Calu3 (cell line): ENCODE measurements at regions not wholly inside any gene's neighbourhood (a gene's known extent, or its start where the extent isn't known, plus 50 kb on each side); places are given as distances from the start of the nearest gene placed in this dataset.

Source experiments
- BruUV-seq: library from RNA; stranded (reverse); fragments of 400-500 nt; replicated peaks from 2 replicates; lab custom pipeline; 2021; lab: Mats Ljungman, UMichigan
- CTCF ChIA-PET: fragments of 300-600 bp; sonication (Branson Sonifier 250); formaldehyde crosslinking; loops from one replicate; lab custom pipeline; 2022; ENCODE audit warnings: antibody characterized with exemption; lab: Charles Lee
- DNase-seq: peaks from one replicate; pipeline ENCODE4 v3.0.0; 2022
- H3K27ac Mint-ChIP-seq: one replicate; pipeline ENCODE4 v1.8.0; 2022; ENCODE audit warnings: mixed read lengths; ENCODE audit not compliant: unreplicated experiment
- H3K27me3 Mint-ChIP-seq: one replicate; pipeline ENCODE4 v1.8.0; 2022; ENCODE audit warnings: mixed read lengths; ENCODE audit not compliant: unreplicated experiment
- H3K36me3 Mint-ChIP-seq: one replicate; pipeline ENCODE4 v1.8.0; 2022; ENCODE audit warnings: mild to moderate bottlenecking, moderate library complexity, mixed read lengths; ENCODE audit not compliant: insufficient read depth, unreplicated experiment
- H3K4me1 Mint-ChIP-seq: one replicate; pipeline ENCODE4 v1.8.0; 2022; ENCODE audit warnings: mild to moderate bottlenecking, low read depth, mixed read lengths; ENCODE audit not compliant: unreplicated experiment
- H3K4me3 Mint-ChIP-seq: one replicate; pipeline ENCODE4 v1.8.0; 2022; ENCODE audit warnings: mild to moderate bottlenecking, low read depth, moderate library complexity, mixed read lengths; ENCODE audit not compliant: unreplicated experiment
- H3K9me3 Mint-ChIP-seq: one replicate; pipeline ENCODE4 v1.8.0; 2022; ENCODE audit warnings: low read depth, mixed read lengths; ENCODE audit not compliant: unreplicated experiment
- intact Hi-C: fragments of 100-400 bp; cut with micrococcal nuclease; formaldehyde crosslinking; loops from one replicate; pipeline ENCODE4 v1.10.0; 2022; ENCODE audit not compliant: unreplicated experiment
- TF ChIP-seq, protein P1 (sequence below): fragments of 200-600 bp; IDR thresholded peaks from one replicate; pipeline ENCODE4 v1.8.0; 2022; ENCODE audit warnings: antibody characterized with exemption; ENCODE audit not compliant: unreplicated experiment

DNA sequence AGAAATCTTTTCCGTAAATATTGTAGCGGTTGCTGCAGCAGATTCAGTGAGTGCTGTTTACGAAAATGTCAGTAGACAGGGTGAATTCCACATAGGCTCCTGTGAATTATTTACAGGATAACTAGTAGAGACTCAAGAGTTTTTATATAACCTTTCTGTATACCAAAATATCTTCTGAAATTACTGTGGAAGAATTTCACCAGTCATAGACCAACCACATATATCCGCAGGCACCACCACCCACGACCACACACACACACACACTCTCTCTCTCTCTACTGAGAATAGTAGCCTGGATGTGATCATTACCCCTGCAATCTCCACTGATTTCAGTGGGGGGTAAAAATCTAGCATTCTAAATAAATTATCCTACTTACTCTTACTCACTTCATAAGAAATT lies 341.8 kb downstream of the RBM43 start:
- BruUV-seq, result no TSS peak
- DNase-seq, result no peak
- H3K4me3 Mint-ChIP-seq, result no peak overlapping the region
- no peaks in the 10 kb centered on the region for H3K36me3 Mint-ChIP-seq
- no peak overlapping the region for H3K27ac Mint-ChIP-seq
- H3K9me3 Mint-ChIP-seq, result no peaks in the 10 kb centered on the region
- intact Hi-C loops, result no loop called here
- CTCF ChIA-PET, result no interaction called here
- no peaks in the 10 kb centered on the region for H3K27me3 Mint-ChIP-seq
- H3K4me1 Mint-ChIP-seq, result no peaks in the 10 kb centered on the region
- TF ChIP-seq, protein P1, sequence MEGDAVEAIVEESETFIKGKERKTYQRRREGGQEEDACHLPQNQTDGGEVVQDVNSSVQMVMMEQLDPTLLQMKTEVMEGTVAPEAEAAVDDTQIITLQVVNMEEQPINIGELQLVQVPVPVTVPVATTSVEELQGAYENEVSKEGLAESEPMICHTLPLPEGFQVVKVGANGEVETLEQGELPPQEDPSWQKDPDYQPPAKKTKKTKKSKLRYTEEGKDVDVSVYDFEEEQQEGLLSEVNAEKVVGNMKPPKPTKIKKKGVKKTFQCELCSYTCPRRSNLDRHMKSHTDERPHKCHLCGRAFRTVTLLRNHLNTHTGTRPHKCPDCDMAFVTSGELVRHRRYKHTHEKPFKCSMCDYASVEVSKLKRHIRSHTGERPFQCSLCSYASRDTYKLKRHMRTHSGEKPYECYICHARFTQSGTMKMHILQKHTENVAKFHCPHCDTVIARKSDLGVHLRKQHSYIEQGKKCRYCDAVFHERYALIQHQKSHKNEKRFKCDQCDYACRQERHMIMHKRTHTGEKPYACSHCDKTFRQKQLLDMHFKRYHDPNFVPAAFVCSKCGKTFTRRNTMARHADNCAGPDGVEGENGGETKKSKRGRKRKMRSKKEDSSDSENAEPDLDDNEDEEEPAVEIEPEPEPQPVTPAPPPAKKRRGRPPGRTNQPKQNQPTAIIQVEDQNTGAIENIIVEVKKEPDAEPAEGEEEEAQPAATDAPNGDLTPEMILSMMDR, result no peak

DNA sequence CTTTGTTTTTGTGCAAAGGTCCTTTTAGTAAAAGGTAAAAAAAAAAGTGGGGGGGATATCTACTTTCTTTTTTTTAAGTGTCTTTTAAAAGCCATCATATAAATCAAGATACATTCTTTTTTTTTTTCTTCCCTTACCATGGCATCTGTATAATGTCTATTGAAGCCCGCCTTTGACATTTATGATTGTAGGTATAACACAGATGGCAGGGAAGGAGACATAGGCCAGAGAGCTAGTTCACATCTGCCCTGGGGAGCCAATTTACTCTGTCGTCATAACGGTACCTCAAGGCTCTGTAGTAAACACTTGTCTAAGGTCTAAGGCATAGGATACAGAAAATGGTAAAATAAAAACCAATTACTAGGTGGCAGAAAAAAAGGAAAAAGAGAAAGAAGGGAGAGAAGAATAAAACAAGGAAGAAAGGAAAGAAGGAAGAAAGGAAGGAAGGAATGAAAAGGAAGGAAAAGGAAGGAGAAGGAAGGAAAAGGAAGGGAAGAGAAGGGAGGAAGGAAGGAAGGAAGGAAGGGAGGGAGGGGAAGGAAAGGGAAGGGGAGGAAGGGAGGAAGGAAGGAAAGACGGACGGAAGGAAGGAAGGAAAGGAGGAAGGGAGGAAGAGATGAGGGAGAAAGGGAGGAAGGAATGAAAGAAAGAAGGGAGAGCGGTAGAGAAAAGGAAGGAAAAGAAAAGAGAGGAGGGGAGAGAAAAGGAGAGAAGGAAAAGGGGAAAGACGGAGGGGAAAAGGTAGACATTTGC lies 343.5 kb downstream of the RBM43 start:
- BruUV-seq, result no TSS peak
- intact Hi-C loops, result no loop called here
- TF ChIP-seq, protein P1, result no peak
- CTCF ChIA-PET, result interaction anchor here (0.8 kb wide), 1 partner anchor 316 kb away, joined by 5 read pairs; no protein-coding TSS in a partner anchor
- no peaks in the 10 kb centered on the region for H3K9me3 Mint-ChIP-seq
- H3K27me3 Mint-ChIP-seq, result no peaks in the 10 kb centered on the region
- H3K36me3 Mint-ChIP-seq, result no peaks in the 10 kb centered on the region
- H3K27ac Mint-ChIP-seq, result no peak overlapping the region
- H3K4me1 Mint-ChIP-seq, result no peaks in the 10 kb centered on the region
- DNase-seq, result no peak
- H3K4me3 Mint-ChIP-seq, result no peak overlapping the region

DNA sequence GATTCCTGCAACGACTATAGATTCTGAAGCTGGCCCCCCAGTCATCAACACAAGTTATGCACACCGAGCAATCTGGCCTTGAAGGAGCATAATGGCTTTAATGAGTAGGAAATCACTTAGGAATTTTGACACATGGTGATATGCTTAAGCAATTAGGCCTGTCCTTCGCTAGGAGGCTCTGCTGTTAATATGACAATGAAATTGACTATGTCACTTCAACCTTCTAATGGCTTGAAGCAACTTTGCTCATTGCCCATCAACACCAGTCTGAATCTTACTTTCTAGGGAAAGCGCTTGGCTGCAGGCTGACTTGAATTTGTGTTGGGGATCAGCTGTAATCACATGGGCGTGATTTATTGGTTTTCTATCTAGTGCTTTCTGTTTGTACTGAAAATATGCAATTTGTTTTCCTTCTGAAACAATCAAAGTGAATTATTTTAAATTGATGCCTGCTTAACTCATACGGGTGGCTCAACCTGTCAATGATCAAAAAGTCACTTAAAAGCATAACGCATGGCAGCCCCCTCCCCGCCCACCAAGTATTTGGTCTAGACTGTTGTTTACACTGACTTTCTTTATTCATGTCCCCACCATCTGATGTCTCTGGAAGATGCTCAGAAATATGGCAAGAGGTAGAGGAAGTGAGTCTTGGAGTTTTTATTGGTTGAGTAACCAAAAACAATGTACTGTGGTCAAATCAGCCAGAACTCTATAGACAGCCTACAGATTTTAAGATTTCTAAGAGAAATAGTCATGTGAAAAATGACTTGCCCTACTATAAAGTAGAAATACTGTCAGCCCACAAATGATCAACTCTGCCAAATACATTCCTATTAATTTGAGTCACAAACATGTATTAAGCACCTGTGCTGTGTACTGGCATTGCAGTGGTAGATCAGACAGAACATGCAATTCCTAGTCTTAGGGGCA lies 344.9 kb downstream of the RBM43 start:
- Mint-ChIP-seq H3K36me3 (no peaks in the 10 kb centered on the region), H3K4me1 (no peaks in the 10 kb centered on the region), H3K9me3 (no peaks in the 10 kb centered on the region), H3K27me3 (no peaks in the 10 kb centered on the region), H3K4me3 (no peak overlapping the region), H3K27ac (no peak overlapping the region)
- no TSS peak for BruUV-seq
- CTCF ChIA-PET, result no interaction called here
- TF ChIP-seq, protein P1, result no peak
- DNase-seq, result no peak
- intact Hi-C loops, result no loop called here

DNA sequence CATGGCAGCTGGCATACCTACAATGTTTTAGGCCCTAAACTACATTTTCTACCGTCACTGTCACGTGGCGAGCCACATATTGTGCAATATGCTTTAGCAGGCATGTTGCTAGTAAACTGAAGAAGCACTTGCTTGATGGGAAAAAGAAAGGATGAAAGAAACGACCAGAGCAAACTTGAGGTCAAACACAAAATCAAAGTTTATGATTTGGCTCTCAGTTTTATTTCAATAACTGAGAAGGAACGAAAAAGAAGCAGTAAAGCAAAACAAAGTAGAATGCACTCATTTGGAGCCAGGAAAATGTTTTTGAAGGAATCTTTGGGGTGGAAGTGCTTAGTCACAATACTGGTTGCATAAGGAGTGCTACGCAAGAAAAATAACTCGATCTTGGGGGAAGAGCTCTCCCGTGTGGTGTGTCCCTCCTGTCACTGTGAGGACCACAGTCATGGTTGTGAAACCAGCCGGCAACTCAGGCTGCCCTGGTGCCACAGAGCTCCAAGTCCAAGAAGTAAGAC lies 349.8 kb downstream of the RBM43 start:
- CTCF ChIA-PET, result interaction anchor here (0.7 kb wide), 1 partner anchor 73 kb away, joined by 5 read pairs; no protein-coding TSS in a partner anchor
- H3K9me3 Mint-ChIP-seq, result peaks cover 3% of the 10 kb centered on the region
- H3K27ac Mint-ChIP-seq, result no peak overlapping the region
- intact Hi-C loops, result no loop called here
- H3K4me1 Mint-ChIP-seq, result no peaks in the 10 kb centered on the region
- H3K36me3 Mint-ChIP-seq, result no peaks in the 10 kb centered on the region
- DNase-seq, result no peak
- no peak overlapping the region for H3K4me3 Mint-ChIP-seq
- TF ChIP-seq, protein P1, result no peak
- BruUV-seq, result no TSS peak
- H3K27me3 Mint-ChIP-seq, result peaks cover 11% of the 10 kb centered on the region
